KMS-11 (cell line): ENCODE measurements at regions not wholly inside any gene's neighbourhood (a gene's known extent, or its start where the extent isn't known, plus 50 kb on each side); places are given as distances from the start of the nearest gene placed in this dataset.

ENCODE experiments used
- H2AFZ ChIP-seq: fragments of 200-600 bp; sonication (generic); 2 replicates; pipeline ENCODE4 v1.6.1; 2016; ENCODE audit warnings: antibody characterized with exemption, mixed run types, low read depth
- H3K27ac ChIP-seq: fragments of 200-600 bp; sonication (generic); 2 replicates; pipeline ENCODE4 v1.6.1; 2016; ENCODE audit warnings: mild to moderate bottlenecking, mixed run types
- H3K27me3 ChIP-seq: fragments of 200-600 bp; sonication (generic); 2 replicates; pipeline ENCODE4 v1.6.1; 2017; ENCODE audit warnings: mild to moderate bottlenecking, low read depth, mixed run types, moderate library complexity; ENCODE audit not compliant: insufficient read depth
- H3K36me3 ChIP-seq: fragments of 200-600 bp; sonication (generic); 2 replicates; pipeline ENCODE4 v1.6.1; 2017; ENCODE audit warnings: mild to moderate bottlenecking, mixed run types; ENCODE audit not compliant: insufficient read depth
- H3K4me1 ChIP-seq: fragments of 200-600 bp; sonication (generic); 2 replicates; pipeline ENCODE4 v1.6.1; 2016; ENCODE audit warnings: mild to moderate bottlenecking, low read depth, mixed run types; ENCODE audit not compliant: poor library complexity, severe bottlenecking
- H3K4me2 ChIP-seq: fragments of 200-600 bp; sonication (generic); 2 replicates; pipeline ENCODE4 v1.7.0; 2016; ENCODE audit warnings: mild to moderate bottlenecking, mixed run types
- H3K4me3 ChIP-seq: fragments of 200-600 bp; sonication (generic); IDR thresholded peaks from 2 replicates; pipeline ENCODE4 v1.6.1; 2017; ENCODE audit warnings: low read depth, low read length, mixed read lengths; ENCODE audit not compliant: insufficient read depth
- H3K79me2 ChIP-seq: fragments of 200-600 bp; sonication (generic); 2 replicates; pipeline ENCODE4 v1.6.1; 2016; ENCODE audit warnings: low read depth, mixed run types; ENCODE audit not compliant: insufficient read depth
- H3K9ac ChIP-seq: fragments of 200-600 bp; sonication (generic); 2 replicates; pipeline ENCODE4 v1.6.1; 2016; ENCODE audit warnings: mild to moderate bottlenecking, mixed run types
- H4K20me1 ChIP-seq: fragments of 200-600 bp; sonication (generic); 2 replicates; pipeline ENCODE4 v1.6.1; 2016; ENCODE audit warnings: mild to moderate bottlenecking, mixed run types; ENCODE audit not compliant: insufficient read depth
- TF ChIP-seq, protein P1 (sequence below): fragments of 200-600 bp; sonication (generic); conservative IDR thresholded peaks from 2 replicates; pipeline ENCODE4 v1.6.1; 2017; ENCODE audit warnings: low read depth, mild to moderate bottlenecking, antibody characterized with exemption, low read length, moderate library complexity, mixed read lengths

DNA sequence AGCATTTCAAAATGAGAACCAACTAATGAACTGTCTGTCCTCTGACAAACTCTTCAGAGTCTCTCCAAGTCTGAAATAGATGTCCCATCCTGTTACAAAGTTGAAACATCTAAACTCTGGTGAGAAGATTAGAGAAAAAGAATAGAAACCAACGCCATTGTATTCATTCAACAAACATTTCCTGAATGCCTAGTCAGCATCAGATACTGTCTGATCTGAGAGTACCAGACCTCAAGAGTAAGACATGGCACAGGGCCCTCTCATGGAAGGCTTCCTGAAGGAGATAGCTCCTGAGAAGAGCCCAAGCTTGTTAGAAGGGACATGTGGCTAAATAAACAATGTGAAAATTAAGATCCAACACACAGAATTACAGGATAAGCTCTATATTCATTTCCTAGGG, 164.1 kb upstream of the LRRN1 start:
- no peaks in the 10 kb centered on the region for H3K36me3 ChIP-seq
- H3K4me1 ChIP-seq, result peaks cover 7% of the 10 kb centered on the region
- no peak overlapping the region for H3K4me3 ChIP-seq
- no peaks in the 10 kb centered on the region for H3K27me3 ChIP-seq
- no peak overlapping the region for H3K4me2 ChIP-seq
- TF ChIP-seq, protein P1, sequence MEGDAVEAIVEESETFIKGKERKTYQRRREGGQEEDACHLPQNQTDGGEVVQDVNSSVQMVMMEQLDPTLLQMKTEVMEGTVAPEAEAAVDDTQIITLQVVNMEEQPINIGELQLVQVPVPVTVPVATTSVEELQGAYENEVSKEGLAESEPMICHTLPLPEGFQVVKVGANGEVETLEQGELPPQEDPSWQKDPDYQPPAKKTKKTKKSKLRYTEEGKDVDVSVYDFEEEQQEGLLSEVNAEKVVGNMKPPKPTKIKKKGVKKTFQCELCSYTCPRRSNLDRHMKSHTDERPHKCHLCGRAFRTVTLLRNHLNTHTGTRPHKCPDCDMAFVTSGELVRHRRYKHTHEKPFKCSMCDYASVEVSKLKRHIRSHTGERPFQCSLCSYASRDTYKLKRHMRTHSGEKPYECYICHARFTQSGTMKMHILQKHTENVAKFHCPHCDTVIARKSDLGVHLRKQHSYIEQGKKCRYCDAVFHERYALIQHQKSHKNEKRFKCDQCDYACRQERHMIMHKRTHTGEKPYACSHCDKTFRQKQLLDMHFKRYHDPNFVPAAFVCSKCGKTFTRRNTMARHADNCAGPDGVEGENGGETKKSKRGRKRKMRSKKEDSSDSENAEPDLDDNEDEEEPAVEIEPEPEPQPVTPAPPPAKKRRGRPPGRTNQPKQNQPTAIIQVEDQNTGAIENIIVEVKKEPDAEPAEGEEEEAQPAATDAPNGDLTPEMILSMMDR, result no peak
- no peaks in the 10 kb centered on the region for H3K79me2 ChIP-seq
- no peaks in the 10 kb centered on the region for H4K20me1 ChIP-seq
- no peak overlapping the region for H2AFZ ChIP-seq
- no peak overlapping the region for H3K27ac ChIP-seq
- no peak overlapping the region for H3K9ac ChIP-seq

DNA sequence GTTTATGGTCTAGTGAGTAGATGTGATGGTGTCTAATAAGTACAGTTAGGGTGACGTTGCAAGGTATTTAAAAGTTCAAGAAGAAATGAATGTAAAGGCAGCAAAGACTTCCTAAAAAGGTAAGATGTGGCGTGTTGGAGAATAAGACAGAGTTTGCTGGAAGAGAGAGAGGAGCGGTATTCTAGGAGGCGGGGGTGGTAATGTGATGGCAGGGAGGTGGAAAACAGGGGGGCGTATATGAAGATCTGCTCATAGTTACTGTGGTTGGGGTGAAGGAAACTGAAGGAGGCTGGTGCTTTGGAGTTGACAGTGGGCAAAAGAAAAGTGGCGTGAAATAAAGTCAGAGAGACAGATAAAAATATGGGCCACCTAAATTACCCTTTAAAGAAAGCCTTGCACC, 164.9 kb upstream of the LRRN1 start:
- Histone ChIP-seq H3K9ac (no peak overlapping the region), H3K79me2 (no peaks in the 10 kb centered on the region), H3K27me3 (no peaks in the 10 kb centered on the region), H3K4me1 (peaks cover 7% of the 10 kb centered on the region), H3K27ac (no peak overlapping the region), H3K36me3 (no peaks in the 10 kb centered on the region), H2AFZ (no peak overlapping the region), H3K4me3 (no peak overlapping the region), H3K4me2 (no peak overlapping the region), H4K20me1 (no peaks in the 10 kb centered on the region)
- TF ChIP-seq, protein P1, result no peak

DNA sequence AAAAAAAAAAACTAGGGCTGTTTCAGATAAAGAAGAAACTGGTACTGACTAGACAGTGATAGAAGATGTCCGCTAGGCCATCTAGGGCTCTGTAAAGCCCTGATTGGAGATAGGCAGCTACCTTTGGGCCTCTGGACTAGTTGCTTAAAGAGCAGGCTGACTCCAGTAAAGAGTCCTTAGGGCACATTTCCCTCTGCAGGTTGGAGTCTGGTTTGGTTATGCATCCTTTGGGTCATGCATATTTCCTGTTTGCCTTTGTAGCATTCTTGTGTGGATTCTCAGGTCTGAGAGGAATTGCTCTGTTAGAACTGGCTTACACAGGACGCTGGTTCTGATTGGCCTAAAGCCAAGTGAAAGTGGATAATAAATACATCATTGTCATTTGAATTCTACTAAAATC, 165.5 kb upstream of the LRRN1 start:
- no peak overlapping the region for H2AFZ ChIP-seq
- H3K27me3 ChIP-seq, result no peaks in the 10 kb centered on the region
- TF ChIP-seq, protein P1, result no peak
- H3K4me2 ChIP-seq, result no peak overlapping the region
- H3K36me3 ChIP-seq, result no peaks in the 10 kb centered on the region
- H3K4me1 ChIP-seq, result peaks cover 7% of the 10 kb centered on the region
- H3K9ac ChIP-seq, result no peak overlapping the region
- H3K79me2 ChIP-seq, result no peaks in the 10 kb centered on the region
- H3K4me3 ChIP-seq, result no peak overlapping the region
- no peak overlapping the region for H3K27ac ChIP-seq
- H4K20me1 ChIP-seq, result no peaks in the 10 kb centered on the region

DNA sequence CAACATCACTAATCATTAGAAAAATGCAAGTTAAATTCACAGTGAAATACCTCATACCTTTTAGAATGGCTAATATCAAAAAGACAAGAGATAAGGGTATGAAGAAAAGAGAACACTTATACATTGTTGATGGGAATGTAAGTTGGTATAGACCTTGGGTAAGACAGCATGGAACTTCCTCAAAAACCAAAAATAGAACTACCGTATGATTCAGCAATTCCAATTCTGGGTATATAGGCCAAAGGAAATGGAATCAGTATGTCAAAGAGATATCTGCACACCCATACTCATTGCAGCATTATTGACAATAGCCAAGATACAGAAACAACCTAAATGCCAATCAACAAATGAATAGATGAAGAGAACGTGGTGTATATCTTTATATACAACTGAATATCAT, 166.8 kb upstream of the LRRN1 start:
- no peak overlapping the region for H3K9ac ChIP-seq
- no peaks in the 10 kb centered on the region for H4K20me1 ChIP-seq
- TF ChIP-seq, protein P1, result no peak
- no peak overlapping the region for H3K27ac ChIP-seq
- no peak overlapping the region for H3K4me2 ChIP-seq
- peaks cover 7% of the 10 kb centered on the region for H3K4me1 ChIP-seq
- no peak overlapping the region for H2AFZ ChIP-seq
- no peaks in the 10 kb centered on the region for H3K36me3 ChIP-seq
- H3K79me2 ChIP-seq, result no peaks in the 10 kb centered on the region
- no peak overlapping the region for H3K4me3 ChIP-seq
- no peaks in the 10 kb centered on the region for H3K27me3 ChIP-seq
